ENCODE measurements at regions not wholly inside any gene's neighbourhood (a gene's known extent, or its start where the extent isn't known, plus 50 kb on each side); places are given as distances from the start of the nearest gene placed in this dataset.
A peak's percentile ranks its signal among the peaks of the same experiment; 100 is the strongest.

DNA sequence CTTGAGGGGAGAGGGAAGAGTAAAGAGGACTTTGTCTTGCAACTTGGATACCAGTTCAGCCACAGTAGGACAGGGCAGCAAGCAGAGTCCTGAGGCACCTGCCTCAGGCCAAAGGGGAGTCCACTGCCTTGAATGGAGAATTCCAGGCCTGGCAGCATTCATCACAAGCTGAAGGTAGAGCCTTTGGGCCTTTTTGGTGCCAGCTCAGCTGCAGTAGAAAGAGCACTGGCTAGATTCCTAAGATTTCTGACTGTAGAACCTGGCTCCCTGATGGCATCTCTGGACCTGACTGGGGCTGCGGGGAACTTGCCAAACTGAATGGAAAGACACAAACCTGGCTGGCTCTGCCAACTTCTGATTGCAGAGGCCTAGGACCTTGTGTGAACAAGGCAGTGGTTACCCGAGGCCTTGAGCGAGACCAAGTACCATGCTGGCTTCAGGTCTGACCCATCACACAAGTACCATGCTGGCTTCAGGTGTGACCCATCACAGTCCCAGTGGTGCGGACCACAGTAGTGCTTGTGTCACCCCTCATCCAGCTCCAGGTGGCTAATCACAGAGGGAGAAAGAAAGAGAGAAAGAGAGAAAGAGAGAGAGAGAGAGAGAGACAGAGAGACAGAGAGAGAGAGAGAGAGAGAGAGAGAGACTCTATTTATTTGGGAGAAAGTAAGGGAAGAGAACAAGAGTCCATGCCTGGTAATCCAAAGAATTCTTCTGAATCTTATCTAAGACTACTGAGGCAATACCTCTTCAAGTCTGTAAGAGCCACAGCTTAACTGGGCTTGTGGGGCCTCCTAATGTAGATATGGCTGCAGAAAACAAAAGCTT, 137.6 kb upstream of the SPIN4 start:
- Histone ChIP-seq H3K9ac (ENCODE audit: low read depth, low read length) (no peak overlapping the region), H3K79me2 (ENCODE audit: insufficient read depth, low read length) (peaks cover 4% of the 10 kb centered on the region; the same call in 1 of the 2 replicates), H2AFZ (ENCODE audit: low read depth, low read length) (no peak overlapping the region), H4K20me1 (ENCODE audit: insufficient read depth, low read length) (no peaks in the 10 kb centered on the region), H3K4me3 (ENCODE audit: low read depth in 1 of 2, low read length in 2 of 2) (no peak overlapping the region), H3K27me3 (ENCODE audit: insufficient read depth, low read length, poor library complexity) (no peaks in the 10 kb centered on the region), H3K4me2 (ENCODE audit: insufficient read depth, low read length) (no peak overlapping the region), H3K4me1 (ENCODE audit: insufficient read depth, low read length) (no peaks in the 10 kb centered on the region), H3K36me3 (ENCODE audit: insufficient read depth, low read length) (no peaks in the 10 kb centered on the region), H3K9me3 (ENCODE audit: insufficient read depth, low read length, severe bottlenecking) (no peaks in the 10 kb centered on the region), H3K27ac (ENCODE audit: low read length) (no peak overlapping the region)
- TF ChIP-seq EZH2 (IDR thresholded peaks at IDR 0.05; ENCODE audit: borderline replicate concordance, low read depth, low read length, severe bottlenecking) (no peak), CTCF (IDR thresholded peaks at IDR 0.05; ENCODE audit: borderline replicate concordance, extremely low read depth, low read length, poor library complexity, severe bottlenecking) (no peak)
- DNase-seq = no peak
- ATAC-seq (ENCODE audit: insufficient read depth, low read depth) = no peak

DNA sequence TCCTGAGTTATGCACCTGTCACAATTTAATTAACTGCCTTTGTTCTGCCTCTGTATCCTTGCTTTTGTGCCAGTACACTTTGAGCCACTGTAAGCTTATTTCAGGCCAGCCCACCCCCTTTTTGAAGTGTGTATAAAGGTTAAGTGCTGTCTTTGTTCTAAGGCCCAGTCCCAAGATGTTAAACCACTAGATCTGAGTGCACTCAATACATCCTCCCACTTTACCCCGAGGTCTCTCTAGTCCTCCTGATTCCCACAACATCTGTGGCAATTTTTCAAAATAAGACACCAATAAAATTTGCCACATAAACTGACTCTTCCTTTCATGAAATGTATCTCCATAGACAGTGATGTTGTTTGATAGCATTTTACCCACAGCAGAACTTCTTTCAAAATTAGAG, 124.1 kb upstream of the SPIN4 start:
- Histone ChIP-seq H3K4me2 (ENCODE audit: insufficient read depth, low read length) (no peak overlapping the region), H3K36me3 (ENCODE audit: insufficient read depth, low read length) (no peaks in the 10 kb centered on the region), H3K4me1 (ENCODE audit: insufficient read depth, low read length) (no peaks in the 10 kb centered on the region), H3K9ac (ENCODE audit: low read depth, low read length) (no peak overlapping the region), H3K4me3 (ENCODE audit: low read depth in 1 of 2, low read length in 2 of 2) (no peak overlapping the region), H3K27me3 (ENCODE audit: insufficient read depth, low read length, poor library complexity) (no peaks in the 10 kb centered on the region), H3K9me3 (ENCODE audit: insufficient read depth, low read length, severe bottlenecking) (peaks cover 16% of the 10 kb centered on the region), H3K27ac (ENCODE audit: low read length) (no peak overlapping the region), H4K20me1 (ENCODE audit: insufficient read depth, low read length) (no peaks in the 10 kb centered on the region), H3K79me2 (ENCODE audit: insufficient read depth, low read length) (no peaks in the 10 kb centered on the region), H2AFZ (ENCODE audit: low read depth, low read length) (no peak overlapping the region)
- ATAC-seq (ENCODE audit: insufficient read depth, low read depth) = no peak
- DNase-seq = peak; percentile 17
- no peak for TF ChIP-seq CTCF (IDR thresholded peaks at IDR 0.05; ENCODE audit: borderline replicate concordance, extremely low read depth, low read length, poor library complexity, severe bottlenecking)
- TF ChIP-seq EZH2 (IDR thresholded peaks at IDR 0.05; ENCODE audit: borderline replicate concordance, low read depth, low read length, severe bottlenecking) = no peak

DNA sequence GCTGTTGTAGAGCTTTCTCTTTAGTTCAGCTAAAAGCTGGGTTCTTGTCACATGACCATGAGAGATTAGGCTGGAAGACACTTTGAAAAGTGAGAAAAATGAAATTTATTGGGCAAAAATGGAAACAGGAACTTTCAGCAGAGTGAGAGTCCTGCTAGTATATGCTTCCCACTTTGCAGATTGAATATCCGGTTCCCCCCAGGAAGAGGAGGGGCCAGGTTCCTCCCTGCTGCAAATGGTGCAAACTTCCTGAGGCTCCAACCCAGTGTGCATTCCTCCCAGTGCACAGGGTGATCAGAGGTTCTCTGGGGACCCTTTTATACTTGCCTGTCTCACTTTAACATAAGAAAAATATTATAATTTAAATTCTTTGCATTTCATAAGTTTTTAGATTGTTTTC, 119.9 kb upstream of the SPIN4 start:
- peaks cover 16% of the 10 kb centered on the region for H3K9me3 ChIP-seq (ENCODE audit: insufficient read depth, low read length, severe bottlenecking)
- no peaks in the 10 kb centered on the region for H3K27me3 ChIP-seq (ENCODE audit: insufficient read depth, low read length, poor library complexity)
- no peak overlapping the region for H3K4me2 ChIP-seq (ENCODE audit: insufficient read depth, low read length)
- ATAC-seq (ENCODE audit: insufficient read depth, low read depth) (no peak), DNase-seq (no peak)
- TF ChIP-seq EZH2 (IDR thresholded peaks at IDR 0.05; ENCODE audit: borderline replicate concordance, low read depth, low read length, severe bottlenecking) = no peak
- TF ChIP-seq CTCF (IDR thresholded peaks at IDR 0.05; ENCODE audit: borderline replicate concordance, extremely low read depth, low read length, poor library complexity, severe bottlenecking) = no peak
- no peaks in the 10 kb centered on the region for H3K36me3 ChIP-seq (ENCODE audit: insufficient read depth, low read length)
- H3K4me3 ChIP-seq (ENCODE audit: low read depth in 1 of 2, low read length in 2 of 2) = no peak overlapping the region
- no peaks in the 10 kb centered on the region for H3K79me2 ChIP-seq (ENCODE audit: insufficient read depth, low read length)
- H3K27ac ChIP-seq (ENCODE audit: low read length) = no peak overlapping the region
- H4K20me1 ChIP-seq (ENCODE audit: insufficient read depth, low read length) = no peaks in the 10 kb centered on the region
- H3K9ac ChIP-seq (ENCODE audit: low read depth, low read length) = no peak overlapping the region
- H3K4me1 ChIP-seq (ENCODE audit: insufficient read depth, low read length) = no peaks in the 10 kb centered on the region
- H2AFZ ChIP-seq (ENCODE audit: low read depth, low read length) = no peak overlapping the region

Data from DND-41 (cell line).